Amniotic stem cell (primary cell): ENCODE measurements at regions not wholly inside any gene's neighbourhood (a gene's known extent, or its start where the extent isn't known, plus 50 kb on each side); places are given as distances from the start of the nearest gene placed in this dataset.
"Not testable (repeated sequence)": the region's sequence is repeated elsewhere in the genome, so short reads cannot be mapped to it uniquely, and the experiment has no call there.

Experiments used
- DNase-seq: peaks from one replicate; lab custom pipeline; 2025; lab: John Stamatoyannopoulos, UW

GRCh38 chr7:84738583-84739150, 448.2 kb downstream of the SEMA3D start:
- no peak for DNase-seq

GRCh38 chr7:84735677-84736076, 451.2 kb downstream of the SEMA3D start:
- DNase-seq = no peak

GRCh38 chr7:84735011-84735410, 451.8 kb downstream of the SEMA3D start:
- no peak for DNase-seq

- DNase-seq = not testable (repeated sequence)
Measured at GRCh38 chr7:84733976-84734375, 452.9 kb downstream of the SEMA3D start.

GRCh38 chr7:84730864-84731263, 456.0 kb downstream of the SEMA3D start:
- DNase-seq = not testable (repeated sequence)

GRCh38 chr7:84729284-84729683, 457.6 kb downstream of the SEMA3D start:
- no peak for DNase-seq

GRCh38 chr7:84722734-84723133, 464.1 kb downstream of the SEMA3D start:
- no peak for DNase-seq

- DNase-seq = no peak
Measured at GRCh38 chr7:84722086-84722485, 464.8 kb downstream of the SEMA3D start.

- no peak for DNase-seq
Measured at GRCh38 chr7:84720456-84721097, 466.3 kb downstream of the SEMA3D start.

- no peak for DNase-seq
Measured at GRCh38 chr7:84714765-84715164, 472.1 kb downstream of the SEMA3D start.

- DNase-seq = no peak
Measured at GRCh38 chr7:84712374-84713121, 474.3 kb downstream of the SEMA3D start.

- DNase-seq = not testable (repeated sequence)
Measured at GRCh38 chr7:84710538-84710937, 476.3 kb downstream of the SEMA3D start.

- no peak for DNase-seq
Measured at GRCh38 chr7:84705706-84706105, 481.1 kb downstream of the SEMA3D start.

GRCh38 chr7:84705079-84705478, 481.8 kb downstream of the SEMA3D start:
- DNase-seq = no peak

- no peak for DNase-seq
Measured at GRCh38 chr7:84704380-84704779, 482.5 kb downstream of the SEMA3D start.

- DNase-seq = peak; percentile 63
Measured at GRCh38 chr7:84701524-84702306, 485.1 kb downstream of the SEMA3D start.

- DNase-seq = no peak
Measured at GRCh38 chr7:84700563-84701370, 486.1 kb downstream of the SEMA3D start.

- peak; percentile 21 for DNase-seq
Measured at GRCh38 chr7:84697506-84697905, 489.4 kb downstream of the SEMA3D start.

GRCh38 chr7:84693483-84693882, 493.4 kb downstream of the SEMA3D start:
- no peak for DNase-seq

GRCh38 chr7:84688671-84689070, 494.1 kb upstream of the SEMA3A start:
- DNase-seq = no peak

GRCh38 chr7:84686373-84686772, 491.8 kb upstream of the SEMA3A start:
- no peak for DNase-seq
